LHCN-M2 (cell line): ENCODE measurements at regions not wholly inside any gene's neighbourhood (a gene's known extent, or its start where the extent isn't known, plus 50 kb on each side); places are given as distances from the start of the nearest gene placed in this dataset.

Source experiments
- DNase-seq: peaks from one replicate; pipeline ENCODE4 v3.0.0-alpha.2; 2012; ENCODE audit warnings: low read depth

GRCh38 chr2:59886759-59887158 lies 666.7 kb downstream of the BCL11A start:
- no peak for DNase-seq

GRCh38 chr2:59885541-59885940 lies 667.9 kb downstream of the BCL11A start:
- DNase-seq: no peak

DNA sequence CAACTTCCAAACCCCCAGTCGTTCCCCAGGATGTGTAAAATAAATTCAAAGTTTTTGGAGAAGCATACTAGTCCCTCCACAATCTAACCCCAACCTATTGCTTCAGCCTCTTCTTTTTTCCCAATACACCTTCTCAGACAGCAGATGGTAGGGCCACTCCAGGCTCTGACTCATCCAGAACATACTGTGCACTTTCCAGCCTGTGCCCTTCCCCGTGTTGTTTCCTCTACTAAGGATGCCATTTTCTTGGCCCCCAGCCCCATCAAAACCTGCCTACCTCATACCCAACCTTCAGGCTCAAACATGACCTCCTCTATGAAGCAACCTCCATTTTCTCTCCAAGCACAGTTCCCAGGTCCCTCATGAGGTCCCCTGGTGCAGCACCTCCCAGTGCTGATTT lies 669.3 kb downstream of the BCL11A start:
- no peak for DNase-seq

GRCh38 chr2:59882822-59883221 lies 670.6 kb downstream of the BCL11A start:
- no peak for DNase-seq

- no peak for DNase-seq
Measured at GRCh38 chr2:59882279-59882678, 671.2 kb downstream of the BCL11A start.

- DNase-seq: no peak
Measured at GRCh38 chr2:59881218-59881617, 672.2 kb downstream of the BCL11A start.

GRCh38 chr2:59879700-59880131 lies 673.7 kb downstream of the BCL11A start:
- DNase-seq: no peak

DNA sequence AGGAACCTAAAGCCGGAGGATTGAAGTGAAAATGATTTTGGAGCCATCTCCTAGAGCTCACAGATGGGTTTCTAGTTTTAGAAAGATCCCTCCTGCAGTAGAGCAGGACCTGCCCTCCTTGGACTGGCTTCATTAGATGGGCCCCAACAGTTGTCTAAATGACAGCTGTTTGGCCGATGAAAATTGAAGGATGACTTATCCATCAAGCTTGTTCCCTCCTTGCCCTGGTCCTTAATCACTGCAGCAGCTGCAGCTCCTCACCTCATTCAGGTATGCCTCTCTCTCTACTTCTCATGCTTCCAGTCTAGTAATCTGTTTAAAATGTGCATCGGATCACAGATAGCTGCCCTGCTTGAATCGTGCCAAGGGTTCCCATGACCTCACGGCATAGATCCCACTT lies 677.6 kb downstream of the BCL11A start:
- no peak for DNase-seq

DNA sequence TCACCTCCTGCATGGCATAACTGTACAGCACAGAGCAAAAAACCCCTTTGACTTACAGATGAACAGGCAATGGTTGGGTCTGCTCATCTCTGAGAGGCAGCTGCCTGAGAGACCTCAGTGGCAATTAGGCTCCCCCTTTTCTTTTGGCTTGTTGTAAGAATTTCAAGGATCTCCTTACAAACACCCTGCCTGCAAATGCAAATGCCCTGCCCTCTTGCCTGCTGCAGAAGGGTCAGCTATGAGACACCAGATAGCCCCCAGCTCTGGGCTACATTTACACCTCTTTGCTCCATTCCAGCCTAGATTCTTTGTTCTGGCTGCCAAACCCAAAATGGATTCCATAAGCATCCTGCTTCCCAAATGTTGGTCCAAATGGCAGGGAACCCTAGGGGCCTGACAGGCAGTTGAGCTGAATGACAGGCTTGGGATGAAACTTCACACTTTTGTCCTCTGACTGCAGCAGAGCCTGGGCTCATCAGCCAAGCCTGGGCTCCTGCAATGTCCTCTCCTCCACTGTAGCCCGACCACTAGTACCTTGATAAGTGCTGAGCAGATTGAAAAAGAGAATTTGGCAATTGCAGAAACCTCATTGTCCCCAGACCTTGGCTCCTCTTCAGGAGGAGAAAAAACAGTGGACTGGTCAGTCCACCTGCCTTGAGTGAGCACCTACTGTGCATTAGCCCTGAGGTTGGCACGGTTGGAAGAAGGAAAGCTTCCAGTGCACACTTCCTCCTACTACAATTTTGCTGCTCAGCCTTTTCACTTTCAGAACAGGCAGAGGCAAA lies 678.3 kb downstream of the BCL11A start:
- DNase-seq: no peak

DNA sequence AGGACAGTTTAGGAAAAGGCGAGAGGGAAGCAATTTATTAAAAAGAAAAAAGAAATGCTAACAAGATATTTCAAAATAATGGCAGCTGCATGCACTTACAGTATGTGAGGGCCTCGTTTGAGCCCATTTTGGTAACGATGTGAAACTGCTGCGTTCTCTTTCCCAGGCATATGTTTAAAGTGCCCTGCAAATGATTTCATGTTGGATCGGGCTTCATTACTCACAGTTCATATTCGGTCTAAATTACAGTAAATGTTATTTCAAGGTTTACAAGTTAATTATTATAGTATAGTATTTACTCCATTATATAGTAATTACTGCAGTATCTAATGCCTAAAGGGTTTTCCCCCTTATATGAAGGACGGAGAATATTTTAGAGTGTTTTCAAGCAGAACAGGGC lies 679.1 kb downstream of the BCL11A start:
- no peak for DNase-seq

- no peak for DNase-seq
Measured at GRCh38 chr2:59871830-59872229, 681.6 kb downstream of the BCL11A start.

GRCh38 chr2:59868981-59869380 lies 684.5 kb downstream of the BCL11A start:
- no peak for DNase-seq

DNA sequence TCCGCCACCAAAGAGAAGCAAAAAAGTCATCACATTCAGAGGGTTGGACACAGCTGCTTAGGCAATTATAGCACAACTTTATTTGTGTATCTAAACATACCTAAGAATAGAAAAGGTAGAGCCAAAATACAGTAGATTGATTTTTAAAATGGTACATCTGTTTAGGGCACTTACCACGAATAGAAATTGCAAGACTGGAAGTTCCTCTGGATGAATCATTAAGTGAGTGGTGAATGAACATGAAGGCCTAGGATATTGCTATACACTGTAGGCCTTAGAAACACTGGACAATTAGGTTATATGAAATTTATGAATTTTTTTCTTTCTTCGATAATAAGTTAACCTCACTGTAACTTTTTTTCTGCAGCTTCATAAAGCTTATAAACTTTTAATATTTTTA lies 687.0 kb downstream of the BCL11A start:
- DNase-seq: no peak

- DNase-seq: no peak
Measured at GRCh38 chr2:59858540-59858939, 694.9 kb downstream of the BCL11A start.

GRCh38 chr2:59857109-59857508 lies 696.3 kb downstream of the BCL11A start:
- no peak for DNase-seq

- DNase-seq: no peak
Measured at GRCh38 chr2:59856391-59856790, 697.1 kb downstream of the BCL11A start.

- no peak for DNase-seq
Measured at GRCh38 chr2:59853032-59853431, 700.4 kb downstream of the BCL11A start.

DNA sequence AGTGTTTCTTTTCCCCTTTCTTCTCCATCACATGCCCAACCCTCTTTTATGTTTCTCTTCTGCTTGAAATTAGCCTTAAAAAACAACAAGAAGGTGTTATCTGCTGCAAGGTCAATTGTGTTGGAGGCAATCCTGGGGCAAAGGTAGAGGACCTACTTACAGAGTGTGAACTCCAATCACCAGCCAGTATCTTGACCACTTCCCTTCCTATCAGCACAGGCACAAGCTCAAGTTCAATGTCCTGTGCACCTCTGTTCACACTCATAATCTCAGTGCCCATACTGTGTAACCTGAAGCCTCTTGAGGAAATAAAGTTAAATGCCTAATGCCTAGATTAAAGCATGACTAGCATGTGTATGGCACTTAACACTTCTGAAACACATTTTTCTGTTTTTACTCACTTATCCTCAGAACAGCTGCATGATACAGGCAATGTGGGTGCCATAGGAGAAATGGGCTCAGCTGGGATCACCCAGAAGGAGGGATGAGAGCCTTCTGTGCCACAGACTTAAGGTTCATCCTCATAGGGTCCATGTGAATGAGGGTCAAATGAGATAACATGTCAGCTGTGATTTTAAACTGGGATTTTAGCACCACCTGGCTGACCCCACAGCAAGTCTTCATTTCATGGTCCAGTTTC lies 701.5 kb downstream of the BCL11A start:
- DNase-seq: no peak

DNA sequence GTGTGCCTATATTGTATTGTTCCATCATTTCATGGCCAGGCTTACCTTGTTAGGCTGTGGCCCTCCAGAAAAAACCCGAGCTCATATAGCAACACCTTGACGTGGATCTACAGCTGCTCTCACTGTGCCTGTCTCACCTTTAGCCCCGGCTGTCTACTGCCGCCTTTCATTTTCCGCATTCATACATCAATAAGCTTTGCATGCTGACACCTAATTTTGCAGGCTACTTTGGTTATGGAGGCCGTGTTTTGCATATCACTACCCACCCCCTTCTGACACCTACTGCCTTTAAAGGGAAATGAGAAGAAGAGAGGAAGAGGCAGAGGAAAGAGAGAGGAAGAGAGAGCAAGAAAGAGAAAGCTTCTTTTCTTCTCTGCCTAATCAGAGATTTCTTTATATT lies 702.9 kb downstream of the BCL11A start:
- DNase-seq: no peak

DNA sequence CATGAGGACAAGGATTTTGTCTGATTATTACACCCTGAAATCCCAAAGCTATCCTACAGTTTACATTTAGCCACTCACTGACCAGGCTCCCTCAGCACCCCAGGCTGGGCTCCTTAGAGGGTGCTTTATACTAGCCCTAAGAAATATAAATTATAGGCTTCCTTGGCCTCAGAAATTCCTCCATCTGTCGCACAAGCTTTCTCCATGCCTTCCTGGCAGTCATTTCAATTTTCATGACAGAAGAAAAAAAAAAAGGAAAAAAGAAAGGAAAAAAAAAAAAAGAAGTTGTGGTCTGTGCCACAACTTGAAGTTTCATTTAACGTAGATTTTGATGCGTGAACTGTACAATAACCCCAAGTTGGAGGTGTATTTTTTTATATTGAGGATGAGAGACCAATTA lies 719.5 kb downstream of the BCL11A start:
- no peak for DNase-seq

DNA sequence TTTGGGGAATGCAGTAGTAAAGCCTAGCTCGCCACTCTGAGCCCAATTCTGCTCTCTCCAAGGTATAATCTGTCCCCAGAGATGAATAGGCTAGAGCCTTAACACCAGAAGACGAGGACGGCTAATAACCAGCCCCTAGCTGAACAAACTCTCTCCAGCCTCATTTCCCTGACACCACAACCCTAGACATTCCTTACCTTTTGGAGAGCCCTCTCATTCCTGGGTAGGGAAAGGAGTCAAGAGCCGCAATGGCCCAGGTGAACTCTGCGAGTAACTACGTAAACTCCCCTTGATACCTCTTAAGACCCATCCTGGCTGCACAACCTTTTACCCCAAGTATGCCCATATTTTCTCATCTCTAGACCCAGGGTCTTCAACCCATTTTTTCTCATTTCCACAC lies 722.9 kb downstream of the BCL11A start:
- no peak for DNase-seq

DNA sequence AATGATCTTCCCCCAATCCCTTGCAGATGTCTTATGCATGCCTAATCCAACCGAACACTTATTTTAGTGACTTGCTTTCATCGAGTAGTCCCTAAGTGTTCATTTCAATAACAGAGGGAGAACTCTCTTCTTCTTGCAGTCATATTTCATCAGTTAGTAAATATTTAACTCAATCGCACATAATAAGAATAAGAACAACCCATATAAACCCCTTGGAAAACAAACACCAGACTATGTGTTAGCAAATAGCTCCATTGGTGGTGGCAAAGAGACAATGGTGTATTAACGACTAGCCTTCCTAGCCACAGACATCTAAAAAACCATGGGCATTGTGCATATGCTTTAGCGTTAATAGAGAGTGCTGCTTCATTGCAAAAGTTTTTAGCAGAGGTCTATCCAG lies 725.8 kb downstream of the BCL11A start:
- DNase-seq: no peak

DNA sequence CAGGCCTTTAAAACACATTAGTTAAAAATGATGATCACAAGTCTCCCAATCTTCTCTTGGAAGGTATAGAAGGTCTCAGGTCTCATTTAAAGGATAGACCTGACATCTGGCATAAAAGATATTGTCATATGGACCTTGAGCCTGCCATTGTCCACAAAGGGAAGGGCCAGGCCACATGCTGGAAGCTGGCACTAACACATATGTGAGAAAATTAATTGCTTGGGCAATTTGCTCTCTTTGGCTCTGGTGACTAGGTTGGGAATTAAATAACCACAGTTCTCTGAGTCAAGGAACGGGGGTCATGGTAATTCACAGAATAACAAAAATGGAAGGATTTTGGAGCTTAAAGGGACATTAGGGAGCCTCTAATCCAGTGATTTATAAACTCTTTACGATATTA lies 727.3 kb downstream of the BCL11A start:
- DNase-seq: no peak
